GM12878 (cell line): ENCODE measurements at regions not wholly inside any gene's neighbourhood (a gene's known extent, or its start where the extent isn't known, plus 50 kb on each side); places are given as distances from the start of the nearest gene placed in this dataset.

Experiments
- ATAC-seq: fragments of 200-7000 bp; cut with Tn5 transposase; 3 replicates; pipeline ENCODE4 v1.9.1; 2020; ENCODE audit warnings: mild to moderate bottlenecking, moderate library complexity
- BruUV-seq: library from RNA; stranded (reverse); fragments of 400-500 nt; replicated peaks from 2 replicates; lab custom pipeline; 2021; lab: Mats Ljungman, UMichigan
- CTCF ChIA-PET: fragments of 300-600 bp; sonication (Branson Sonifier 250); formaldehyde crosslinking; extraction: SDS; loops from one replicate; lab custom pipeline; 2021; ENCODE audit warnings: inconsistent platforms; lab: Yijun Ruan, JAX
- POLR2A ChIA-PET: fragments of 350-600 bp; formaldehyde crosslinking; extraction: SDS; loops from one replicate; lab custom pipeline; 2021; ENCODE audit warnings: inconsistent platforms; lab: Charles Lee
- RAD21 ChIA-PET: fragments of 300-600 bp; sonication (Branson Sonifier 250); formaldehyde crosslinking; loops from one replicate; lab custom pipeline; 2023; ENCODE audit warnings: antibody characterized with exemption; ENCODE audit not compliant: unreplicated experiment; lab: Charles Lee
- SMC1A ChIA-PET: fragments of 300-600 bp; sonication (Branson Sonifier 250); formaldehyde crosslinking; loops from one replicate; lab custom pipeline; 2023; ENCODE audit not compliant: unreplicated experiment, uncharacterized antibody; lab: Charles Lee
- DNase-seq: peaks from one replicate; pipeline ENCODE4 v3.0.0-alpha.2; 2011; ENCODE audit warnings: low read depth, low spot score
- FAIRE-seq: peaks from 3 replicates; lab custom pipeline; 2011; peaks lifted over from hg19 to GRCh38; lab: Jason Lieb, UNC
- H2AFZ ChIP-seq: 2 replicates; pipeline ENCODE4 v1.6.0; 2011; ENCODE audit warnings: low read depth, low read length, control low read depth; ENCODE audit not compliant: control insufficient read depth
- H3K27ac ChIP-seq: 2 replicates; pipeline ENCODE4 v1.5.1; 2011; ENCODE audit warnings: control low read depth; ENCODE audit not compliant: control insufficient read depth, insufficient read depth
- H3K27me3 ChIP-seq, 2 experiments: replicated peaks in 1 of 2; 2 replicates each; pipeline versions ENCODE4 v1.6.0 to v1.6.1; 2011; ENCODE audit warnings: low read length in 1 of 2; ENCODE audit not compliant: control insufficient read depth in 2 of 2, insufficient read depth in 2 of 2
- H3K36me3 ChIP-seq, 2 experiments: 2 replicates each; pipeline ENCODE4 v1.5.1; 2011; ENCODE audit warnings: low read length in 1 of 2; ENCODE audit not compliant: control insufficient read depth in 2 of 2, insufficient read depth in 2 of 2
- H3K4me1 ChIP-seq: 2 replicates; pipeline ENCODE4 v1.6.1; 2011; ENCODE audit warnings: mild to moderate bottlenecking, low read length, moderate library complexity, mixed read lengths; ENCODE audit not compliant: control insufficient read depth, insufficient read depth
- H3K4me2 ChIP-seq: 2 replicates; pipeline ENCODE4 v1.6.0; 2011; ENCODE audit warnings: control low read depth; ENCODE audit not compliant: control insufficient read depth, insufficient read depth
- H3K4me3 ChIP-seq: fragments of 200-600 bp; sonication (generic); 2 replicates; pipeline ENCODE4 v1.5.1; 2016
- H3K79me2 ChIP-seq: 2 replicates; pipeline ENCODE4 v1.6.0; 2011; ENCODE audit warnings: low read length; ENCODE audit not compliant: control insufficient read depth, insufficient read depth
- H3K9ac ChIP-seq: 2 replicates; pipeline ENCODE4 v1.8.0; 2011; ENCODE audit warnings: low read length, control low read depth, mixed read lengths; ENCODE audit not compliant: control insufficient read depth, insufficient read depth
- H3K9me3 ChIP-seq: replicated peaks from 3 replicates; pipeline ENCODE4 v1.5.1; 2011; ENCODE audit warnings: mild to moderate bottlenecking, low read length; ENCODE audit not compliant: control insufficient read depth, insufficient read depth
- H4K20me1 ChIP-seq: 2 replicates; pipeline ENCODE4 v1.6.0; 2011; ENCODE audit not compliant: control insufficient read depth, insufficient read depth
- FOS ChIP-seq: IDR thresholded peaks from 3 replicates; pipeline ENCODE4 v1.6.1; 2011; ENCODE audit warnings: borderline replicate concordance; ENCODE audit not compliant: insufficient read length; ENCODE audit errors: extremely low read depth
- HDGF ChIP-seq: fragments of 450-650 bp; IDR thresholded peaks from 2 replicates; pipeline ENCODE4 v1.6.1; 2016; ENCODE audit warnings: antibody characterized with exemption
- KLF5 ChIP-seq: fragments of 450-650 bp; IDR thresholded peaks from 2 replicates; pipeline ENCODE4 v1.6.1; 2014; ENCODE audit warnings: mild to moderate bottlenecking; ENCODE audit not compliant: partially characterized antibody
- MEF2A ChIP-seq: IDR thresholded peaks from 2 replicates; pipeline ENCODE4 v1.6.1; 2011; ENCODE audit warnings: low read depth, mild to moderate bottlenecking, low read length, moderate library complexity; ENCODE audit not compliant: insufficient read depth
- MTA2 ChIP-seq: fragments of 450-650 bp; IDR thresholded peaks from 2 replicates; pipeline ENCODE4 v1.6.1; 2016; ENCODE audit warnings: low read depth, mild to moderate bottlenecking, moderate library complexity
- WGBS: methylation state at CpG from one replicate; pipeline ENCODE4 v1.1.6; 2016; ENCODE audit warnings: low lambda C conversion rate; ENCODE audit not compliant: insufficient replicate concordance, insufficient coverage; ENCODE audit errors: missing lambda C conversion rate; 5-methylcytosine and 5-hydroxymethylcytosine counted together
- in situ Hi-C: fragments of 300-500 bp; cut with MboI; formaldehyde crosslinking; loops from 9 replicates; pipeline ENCODE4 v1.14.3; 2018; ENCODE audit warnings: mixed read lengths
- intact Hi-C: fragments of 100-400 bp; cut with micrococcal nuclease; formaldehyde crosslinking; loops from one replicate; pipeline ENCODE4 v1.14.2; 2022; ENCODE audit not compliant: unreplicated experiment
- TF ChIP-seq, protein P1 (sequence below): fragments of 450-650 bp; IDR thresholded peaks from 2 replicates; pipeline ENCODE4 v1.6.1; 2016; ENCODE audit warnings: mild to moderate bottlenecking, moderate library complexity, borderline replicate concordance

GRCh38 chr6:139557547-139557946 lies 183.1 kb upstream of the CITED2 start:
- FAIRE-seq (no peak), ATAC-seq (no peak), DNase-seq (no peak)
- Histone ChIP-seq H3K27ac (no peak overlapping the region), H3K9me3 (no peaks in the 10 kb centered on the region), H3K4me1 (no peaks in the 10 kb centered on the region), H3K27me3 (no peaks in the 10 kb centered on the region), H3K4me3 (no peak overlapping the region), H3K36me3 (no peaks in the 10 kb centered on the region), H2AFZ (no peak overlapping the region), H3K79me2 (no peaks in the 10 kb centered on the region), H4K20me1 (no peaks in the 10 kb centered on the region), H3K9ac (no peak overlapping the region), H3K4me2 (no peak overlapping the region)
- no peak for TF ChIP-seq MTA2
- TF ChIP-seq HDGF: no peak
- POLR2A ChIA-PET: no interaction called here
- 78% methylated on average over 3 of the region's 3 CpGs for WGBS
- SMC1A ChIA-PET: interaction anchor here (1.6 kb wide), 1 partner anchor 188 kb away, joined by 4 read pairs; no protein-coding TSS in a partner anchor
- in situ Hi-C loops: no loop called here
- CTCF ChIA-PET: no interaction called here
- RAD21 ChIA-PET: no interaction called here
- intact Hi-C loops: no loop called here
- BruUV-seq: no TSS peak

- ChIA-PET CTCF (interaction anchor here (0.6 kb wide), 1 partner anchor 63 kb away, joined by 3 read pairs; no protein-coding TSS in a partner anchor), RAD21 (no interaction called here), POLR2A (no interaction called here), SMC1A (interaction anchor here (0.9 to 1.6 kb wide), 3 partner anchors 9 to 204 kb away, joined by 3 to 4 read pairs (median 3); no protein-coding TSS in a partner anchor)
- Histone ChIP-seq H3K9me3 (no peaks in the 10 kb centered on the region), H2AFZ (no peak overlapping the region), H3K4me1 (no peaks in the 10 kb centered on the region), H4K20me1 (no peaks in the 10 kb centered on the region), H3K9ac (no peak overlapping the region), H3K4me3 (no peak overlapping the region), H3K79me2 (no peaks in the 10 kb centered on the region), H3K36me3 (no peaks in the 10 kb centered on the region), H3K27ac (no peak overlapping the region), H3K4me2 (no peak overlapping the region), H3K27me3 (no peaks in the 10 kb centered on the region)
- TF ChIP-seq, protein P1, sequence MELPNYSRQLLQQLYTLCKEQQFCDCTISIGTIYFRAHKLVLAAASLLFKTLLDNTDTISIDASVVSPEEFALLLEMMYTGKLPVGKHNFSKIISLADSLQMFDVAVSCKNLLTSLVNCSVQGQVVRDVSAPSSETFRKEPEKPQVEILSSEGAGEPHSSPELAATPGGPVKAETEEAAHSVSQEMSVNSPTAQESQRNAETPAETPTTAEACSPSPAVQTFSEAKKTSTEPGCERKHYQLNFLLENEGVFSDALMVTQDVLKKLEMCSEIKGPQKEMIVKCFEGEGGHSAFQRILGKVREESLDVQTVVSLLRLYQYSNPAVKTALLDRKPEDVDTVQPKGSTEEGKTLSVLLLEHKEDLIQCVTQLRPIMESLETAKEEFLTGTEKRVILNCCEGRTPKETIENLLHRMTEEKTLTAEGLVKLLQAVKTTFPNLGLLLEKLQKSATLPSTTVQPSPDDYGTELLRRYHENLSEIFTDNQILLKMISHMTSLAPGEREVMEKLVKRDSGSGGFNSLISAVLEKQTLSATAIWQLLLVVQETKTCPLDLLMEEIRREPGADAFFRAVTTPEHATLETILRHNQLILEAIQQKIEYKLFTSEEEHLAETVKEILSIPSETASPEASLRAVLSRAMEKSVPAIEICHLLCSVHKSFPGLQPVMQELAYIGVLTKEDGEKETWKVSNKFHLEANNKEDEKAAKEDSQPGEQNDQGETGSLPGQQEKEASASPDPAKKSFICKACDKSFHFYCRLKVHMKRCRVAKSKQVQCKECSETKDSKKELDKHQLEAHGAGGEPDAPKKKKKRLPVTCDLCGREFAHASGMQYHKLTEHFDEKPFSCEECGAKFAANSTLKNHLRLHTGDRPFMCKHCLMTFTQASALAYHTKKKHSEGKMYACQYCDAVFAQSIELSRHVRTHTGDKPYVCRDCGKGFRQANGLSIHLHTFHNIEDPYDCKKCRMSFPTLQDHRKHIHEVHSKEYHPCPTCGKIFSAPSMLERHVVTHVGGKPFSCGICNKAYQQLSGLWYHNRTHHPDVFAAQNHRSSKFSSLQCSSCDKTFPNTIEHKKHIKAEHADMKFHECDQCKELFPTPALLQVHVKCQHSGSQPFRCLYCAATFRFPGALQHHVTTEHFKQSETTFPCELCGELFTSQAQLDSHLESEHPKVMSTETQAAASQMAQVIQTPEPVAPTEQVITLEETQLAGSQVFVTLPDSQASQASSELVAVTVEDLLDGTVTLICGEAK: 0 out of 2 replicates have a peak, but pooled peaks have one; percentile 48
- no peak for TF ChIP-seq KLF5
- no peak for TF ChIP-seq MEF2A
- no peak for TF ChIP-seq FOS
- DNase-seq (no peak), FAIRE-seq (no peak), ATAC-seq (no peak)
- in situ Hi-C loops (no loop called here), intact Hi-C loops (no loop called here)
- BruUV-seq: no TSS peak
Observed at GRCh38 chr6:139556532-139556931, 182.1 kb upstream of the CITED2 start.
